ENCODE measurements at regions not wholly inside any gene's neighbourhood (a gene's known extent, or its start where the extent isn't known, plus 50 kb on each side); places are given as distances from the start of the nearest gene placed in this dataset.

- POLR2A ChIA-PET (ENCODE audit: unreplicated experiment) = no interaction called here
- Histone ChIP-seq H3K23ac (ENCODE audit: low read depth, low read length) (no peak overlapping the region), H3K9me3 (ENCODE audit: control insufficient read depth, insufficient read depth, low read length) (no peaks in the 10 kb centered on the region)
Measured at GRCh38 chr6:21941926-21942325, 348.4 kb downstream of the SOX4 start.

More at GRCh38 chr6:21941926-21942325, 348.4 kb downstream of the SOX4 start:
- dilution Hi-C loops (cut with HindIII; ENCODE audit: low sequenced_read_pairs, unreplicated experiment) (no loop called here), in situ Hi-C loops (cut with MboI; ENCODE audit: low sequenced_read_pairs) (loop anchor here (25.0 kb wide), 1 partner anchor 1495 kb away; no protein-coding TSS in a partner anchor), intact Hi-C loops (cut with micrococcal nuclease) (loop anchor here (5.0 to 10.0 kb wide), 2 partner anchors 175 to 1503 kb away; no protein-coding TSS in a partner anchor)
- Histone ChIP-seq H3K4me1 (ENCODE audit: control insufficient read depth, insufficient read depth, low read length) (peaks cover 8% of the 10 kb centered on the region), H2BK15ac (ENCODE audit: low read depth, low read length) (no peak overlapping the region; the same call in 2 of the 3 replicates), H2AK9ac (replicated peaks; ENCODE audit: low read depth, low read length, poor library complexity) (no peak overlapping the region), H3K27ac (ENCODE audit: insufficient read depth, low read length) (no peak overlapping the region), H3K18ac (ENCODE audit: low read depth, low read length) (0 out of 2 replicates have a peak overlapping the region, but pooled peaks have one; percentile 1), H3K4ac (ENCODE audit: low read depth, low read length) (no peak overlapping the region; the same call in 1 of the 2 replicates), H2BK5ac (ENCODE audit: low read depth, low read length, poor library complexity, severe bottlenecking) (no peak overlapping the region), H4K8ac (ENCODE audit: low read depth in 2 of 2, low read length in 2 of 2) (no peak overlapping the region; a peak in 2 of 4 replicates), H4K5ac (ENCODE audit: low read depth, low read length) (no peak overlapping the region), H3K9ac (ENCODE audit: low read depth, low read length) (no peak overlapping the region), H3K4me3 (ENCODE audit: insufficient read depth, low read depth, low read length) (no peak overlapping the region), H4K91ac (ENCODE audit: insufficient read depth, low read depth, low read length) (no peak overlapping the region), H3K14ac (replicated peaks; ENCODE audit: low read depth, low read length) (peak overlapping the region; percentile 39; the same call in 1 of the 2 replicates), H3K4me2 (ENCODE audit: low read depth, low read length) (no peak overlapping the region), H2BK120ac (ENCODE audit: low read depth, low read length) (peak overlapping the region; percentile 32; the same call in 1 of the 2 replicates), H4K20me1 (ENCODE audit: insufficient read depth, low read length) (no peaks in the 10 kb centered on the region), H2BK20ac (ENCODE audit: low read depth, low read length) (peak overlapping the region; percentile 36), H3K36me3 (ENCODE audit: control insufficient read depth, insufficient read depth, low read length) (no peaks in the 10 kb centered on the region), H3K79me1 (ENCODE audit: low read depth in 1 of 2, low read length in 2 of 2) (no peaks in the 10 kb centered on the region), H3K9me1 (ENCODE audit: insufficient read depth, low read length) (0 out of 2 replicates have a peak, but pooled peaks cover under 1% of the 10 kb centered on the region), H2AFZ (replicated peaks; ENCODE audit: low read length, poor library complexity) (no peak overlapping the region), H3K56ac (ENCODE audit: extremely low read depth, insufficient read depth, low read length) (no peak overlapping the region), H3K27me3 (ENCODE audit: control insufficient read depth, insufficient read depth, low read length) (no peaks in the 10 kb centered on the region), H2AK5ac (ENCODE audit: low read depth, low read length) (peak overlapping the region; percentile 25; the same call in 1 of the 2 replicates)
- DNase-seq = no peak
- no peak for TF ChIP-seq FOS (IDR thresholded peaks at IDR 0.05; ENCODE audit: low read depth, low read length)
- TF ChIP-seq POLR2A (IDR thresholded peaks at IDR 0.05; ENCODE audit: low read depth, low read length) = no peak
- TF ChIP-seq SMC3 (IDR thresholded peaks at IDR 0.05; ENCODE audit: low read depth, low read length) = no peak
- no peak for TF ChIP-seq MAFK (IDR thresholded peaks at IDR 0.05; ENCODE audit: low read depth, low read length)
- no peak for TF ChIP-seq ELK1 (IDR thresholded peaks at IDR 0.05; ENCODE audit: borderline replicate concordance, low read depth, low read length)
- TF ChIP-seq USF2 (IDR thresholded peaks at IDR 0.05; ENCODE audit: low read depth, low read length) = no peak
- TF ChIP-seq CTCF (conservative IDR thresholded peaks at IDR 0.05; ENCODE audit: low read depth, low read length) = no peak
- TF ChIP-seq MAZ (IDR thresholded peaks at IDR 0.05; ENCODE audit: borderline replicate concordance, low read depth, low read length) = no peak
- no peak for TF ChIP-seq RCOR1 (IDR thresholded peaks at IDR 0.05; ENCODE audit: insufficient replicate concordance, low read length)
- no peak for TF ChIP-seq MXI1 (IDR thresholded peaks at IDR 0.05; ENCODE audit: borderline replicate concordance, low read depth, low read length)
- TF ChIP-seq CHD1 (IDR thresholded peaks at IDR 0.05; ENCODE audit: low read depth, low read length) = no peak
- no peak for TF ChIP-seq NFE2L2 (IDR thresholded peaks at IDR 0.05; ENCODE audit: low read depth, low read length)
- TF ChIP-seq RFX5 (IDR thresholded peaks at IDR 0.05; ENCODE audit: low read depth, low read length) = no peak
- TF ChIP-seq RAD21 (IDR thresholded peaks at IDR 0.05; ENCODE audit: low read length) = no peak
- no TSS peak for BruUV-seq (replicated peaks)
- WGBS, 2 experiments (ENCODE audit: extremely low coverage in 2 of 2, insufficient read length in 1 of 2) = 86% methylated on average over 1 of the region's 1 CpG; no CpG with 5 or more reads in 1 of the 2 experiments
- ATAC-seq (ENCODE audit: low read depth) = no peak
- CTCF ChIA-PET = no interaction called here
